GM23338 (cell line): ENCODE measurements at regions not wholly inside any gene's neighbourhood (a gene's known extent, or its start where the extent isn't known, plus 50 kb on each side); places are given as distances from the start of the nearest gene placed in this dataset.
A peak's percentile ranks its signal among the peaks of the same experiment; 100 is the strongest.

Experiments
- ATAC-seq: fragments of 200-7000 bp; cut with Tn5 transposase; 3 replicates; pipeline ENCODE4 v1.9.1; 2020
- DNase-seq: peaks from one replicate; pipeline ENCODE4 v3.0.0-alpha.2; 2015; ENCODE audit warnings: low spot score
- H2AFZ ChIP-seq: fragments of 200-600 bp; sonication (generic); 2 replicates; pipeline ENCODE4 v1.8.0; 2016; ENCODE audit warnings: antibody characterized with exemption, mild to moderate bottlenecking, moderate library complexity
- H3F3A ChIP-seq: fragments of 200-600 bp; sonication (generic); replicated peaks from 2 replicates; pipeline ENCODE4 v1.8.0; 2017; ENCODE audit warnings: antibody characterized with exemption, mixed run types, low read depth
- H3K27ac ChIP-seq: fragments of 200-600 bp; sonication (generic); 2 replicates; pipeline ENCODE4 v1.6.1; 2016; ENCODE audit warnings: low read depth
- H3K27me3 ChIP-seq: fragments of 200-600 bp; sonication (generic); 2 replicates; pipeline ENCODE4 v1.8.0; 2016; ENCODE audit warnings: mild to moderate bottlenecking, mixed run types, moderate library complexity; ENCODE audit not compliant: insufficient read depth
- H3K36me3 ChIP-seq: fragments of 200-600 bp; sonication (generic); 2 replicates; pipeline ENCODE4 v1.8.0; 2016; ENCODE audit warnings: mild to moderate bottlenecking; ENCODE audit not compliant: insufficient read depth
- H3K4me1 ChIP-seq: fragments of 200-600 bp; sonication (generic); 2 replicates; pipeline ENCODE4 v1.8.0; 2016; ENCODE audit warnings: mild to moderate bottlenecking, moderate library complexity; ENCODE audit not compliant: insufficient read depth
- H3K4me2 ChIP-seq: fragments of 200-600 bp; sonication (generic); 2 replicates; pipeline ENCODE4 v1.7.1; 2017; ENCODE audit warnings: mixed run types
- H3K4me3 ChIP-seq: fragments of 200-600 bp; sonication (generic); 2 replicates; pipeline ENCODE4 v1.6.1; 2016; ENCODE audit warnings: mixed run types
- H3K79me2 ChIP-seq: fragments of 200-600 bp; sonication (generic); replicated peaks from 2 replicates; pipeline ENCODE4 v1.8.0; 2017; ENCODE audit warnings: mild to moderate bottlenecking; ENCODE audit not compliant: insufficient read depth
- H3K9me2 ChIP-seq: fragments of 200-600 bp; sonication (generic); 2 replicates; pipeline ENCODE4 v1.8.0; 2017; ENCODE audit not compliant: insufficient read depth
- H4K20me1 ChIP-seq: fragments of 200-600 bp; sonication (generic); replicated peaks from 2 replicates; pipeline ENCODE4 v1.8.0; 2017; ENCODE audit warnings: mild to moderate bottlenecking; ENCODE audit not compliant: insufficient read depth
- H3K27ac Mint-ChIP-seq: 2 replicates; pipeline ENCODE4 v1.8.0; 2020; ENCODE audit warnings: inconsistent platforms, mild to moderate bottlenecking, moderate library complexity, mixed read lengths
- H3K27me3 Mint-ChIP-seq: 3 replicates; pipeline ENCODE4 v1.8.0; 2022; ENCODE audit warnings: low read depth, mild to moderate bottlenecking, moderate library complexity, mixed read lengths, inconsistent platforms; ENCODE audit not compliant: insufficient read depth, poor library complexity
- H3K36me3 Mint-ChIP-seq: 3 replicates; pipeline ENCODE4 v1.8.0; 2021; ENCODE audit warnings: low read depth, mild to moderate bottlenecking, inconsistent platforms, moderate library complexity, mixed read lengths
- H3K4me1 Mint-ChIP-seq: 3 replicates; pipeline ENCODE4 v1.8.0; 2020; ENCODE audit warnings: mild to moderate bottlenecking, inconsistent platforms, mixed read lengths
- H3K4me3 Mint-ChIP-seq: 3 replicates; pipeline ENCODE4 v1.8.0; 2021; ENCODE audit warnings: moderate library complexity, mild to moderate bottlenecking, inconsistent platforms, mixed read lengths
- H3K9me3 Mint-ChIP-seq: 3 replicates; pipeline ENCODE4 v1.8.0; 2020; ENCODE audit warnings: moderate library complexity, mild to moderate bottlenecking, inconsistent platforms, mixed read lengths
- CREB1 ChIP-seq: fragments of 250-450 bp; sonication (Bioruptor Pico); IDR thresholded peaks from 2 replicates; pipeline ENCODE4 v1.5.0; 2020; ENCODE audit warnings: low read depth, mild to moderate bottlenecking, moderate library complexity
- EZH2 ChIP-seq: fragments of 200-600 bp; sonication (generic); IDR thresholded peaks from one replicate; pipeline ENCODE4 v1.8.0; 2017; ENCODE audit warnings: antibody characterized with exemption, mild to moderate bottlenecking, low read depth; ENCODE audit not compliant: unreplicated experiment
- EZH2phosphoT487 ChIP-seq: fragments of 200-600 bp; sonication (generic); IDR thresholded peaks from one replicate; pipeline ENCODE4 v1.8.1; 2018; ENCODE audit warnings: antibody characterized with exemption; ENCODE audit not compliant: unreplicated experiment
- JUNB ChIP-seq: IDR thresholded peaks from one replicate; pipeline ENCODE4 v1.6.1; 2016; ENCODE audit warnings: antibody characterized with exemption; ENCODE audit not compliant: unreplicated experiment
- NANOG ChIP-seq: IDR thresholded peaks from 2 replicates; pipeline ENCODE4 v1.6.1; 2016; ENCODE audit warnings: antibody characterized with exemption, borderline replicate concordance
- POLR2AphosphoS5 ChIP-seq: IDR thresholded peaks from 2 replicates; pipeline ENCODE4 v1.6.1; 2016; ENCODE audit warnings: antibody characterized with exemption, low read depth
- STAT1 ChIP-seq: IDR thresholded peaks from one replicate; pipeline ENCODE4 v1.6.1; 2016; ENCODE audit warnings: antibody characterized with exemption; ENCODE audit not compliant: unreplicated experiment
- ZNF114 ChIP-seq: fragments of 250-450 bp; sonication (Bioruptor Pico); IDR thresholded peaks from 2 replicates; pipeline ENCODE4 v1.5.0; 2020; ENCODE audit warnings: mild to moderate bottlenecking, moderate library complexity
- ZNF331 ChIP-seq: fragments of 250-450 bp; sonication (Bioruptor Pico); IDR thresholded peaks from 2 replicates; pipeline ENCODE4 v1.5.0; 2020; ENCODE audit warnings: low read depth, mild to moderate bottlenecking, moderate library complexity
- TF ChIP-seq, protein P1 (sequence below), 2 experiments: fragments of 200-600 bp in 1 of 2; sonication (generic) in 1 of 2; conservative IDR thresholded peaks; 2 replicates each; pipeline versions ENCODE4 v1.5.1 to v1.6.1; 2016 to 2017; ENCODE audit warnings: antibody characterized with exemption in 2 of 2, low read depth in 2 of 2, mild to moderate bottlenecking in 2 of 2, moderate library complexity in 1 of 2
- TF ChIP-seq, protein P2 (sequence below): IDR thresholded peaks from 2 replicates; pipeline ENCODE4 v1.6.1; 2016; ENCODE audit warnings: antibody characterized with exemption
- TF ChIP-seq, protein P3 (sequence below): fragments of 250-450 bp; sonication (Bioruptor Pico); IDR thresholded peaks from 2 replicates; pipeline ENCODE4 v1.5.0; 2020; ENCODE audit warnings: mild to moderate bottlenecking, moderate library complexity
- TF ChIP-seq, protein P4 (sequence below): IDR thresholded peaks from one replicate; pipeline ENCODE4 v1.6.1; 2018; ENCODE audit warnings: antibody characterized with exemption; ENCODE audit not compliant: unreplicated experiment

DNA sequence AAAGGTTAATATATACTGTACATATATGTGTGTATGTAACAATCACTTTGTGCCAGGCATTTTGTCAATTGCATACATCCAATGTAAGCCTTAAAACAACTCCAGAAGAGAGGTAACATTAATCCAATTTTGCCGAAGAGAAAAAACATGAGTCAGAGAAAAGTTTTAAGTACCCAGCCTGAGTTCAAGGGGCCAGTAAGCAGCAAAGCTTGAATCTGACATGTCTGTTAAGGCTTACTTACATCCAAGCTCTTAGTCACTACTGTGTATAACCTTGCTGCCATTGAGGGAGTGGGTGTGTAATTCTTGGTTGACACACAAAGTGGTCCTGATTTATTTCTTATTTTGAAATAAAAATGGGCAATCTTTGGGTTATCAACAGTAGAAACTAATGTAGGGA lies 360.4 kb upstream of the LYPLAL1 start:
- Mint-ChIP-seq H3K9me3 (no peaks in the 10 kb centered on the region), H3K4me1 (peaks cover 5% of the 10 kb centered on the region; the same call in 2 of the 3 replicates), H3K27ac (no peak overlapping the region), H3K4me3 (no peak overlapping the region), H3K36me3 (no peaks in the 10 kb centered on the region), H3K27me3 (peaks cover 2% of the 10 kb centered on the region)
- Histone ChIP-seq H3K36me3 (no peaks in the 10 kb centered on the region), H3K27me3 (no peaks in the 10 kb centered on the region), H2AFZ (no peak overlapping the region), H3K27ac (no peak overlapping the region), H3K79me2 (no peaks in the 10 kb centered on the region), H3K9me2 (no peaks in the 10 kb centered on the region), H3F3A (no peaks in the 10 kb centered on the region), H4K20me1 (no peaks in the 10 kb centered on the region), H3K4me2 (no peak overlapping the region), H3K4me3 (no peak overlapping the region), H3K4me1 (no peaks in the 10 kb centered on the region)
- DNase-seq (peak; percentile 3), ATAC-seq (no peak)
- TF ChIP-seq ZNF114 (CRISPR knock-in tag) (no peak), POLR2AphosphoS5 (no peak), CREB1 (no peak), NANOG (no peak), EZH2 (no peak), ZNF331 (CRISPR knock-in tag) (no peak), EZH2phosphoT487 (no peak), STAT1 (no peak), JUNB (no peak)
- TF ChIP-seq, protein P1, sequence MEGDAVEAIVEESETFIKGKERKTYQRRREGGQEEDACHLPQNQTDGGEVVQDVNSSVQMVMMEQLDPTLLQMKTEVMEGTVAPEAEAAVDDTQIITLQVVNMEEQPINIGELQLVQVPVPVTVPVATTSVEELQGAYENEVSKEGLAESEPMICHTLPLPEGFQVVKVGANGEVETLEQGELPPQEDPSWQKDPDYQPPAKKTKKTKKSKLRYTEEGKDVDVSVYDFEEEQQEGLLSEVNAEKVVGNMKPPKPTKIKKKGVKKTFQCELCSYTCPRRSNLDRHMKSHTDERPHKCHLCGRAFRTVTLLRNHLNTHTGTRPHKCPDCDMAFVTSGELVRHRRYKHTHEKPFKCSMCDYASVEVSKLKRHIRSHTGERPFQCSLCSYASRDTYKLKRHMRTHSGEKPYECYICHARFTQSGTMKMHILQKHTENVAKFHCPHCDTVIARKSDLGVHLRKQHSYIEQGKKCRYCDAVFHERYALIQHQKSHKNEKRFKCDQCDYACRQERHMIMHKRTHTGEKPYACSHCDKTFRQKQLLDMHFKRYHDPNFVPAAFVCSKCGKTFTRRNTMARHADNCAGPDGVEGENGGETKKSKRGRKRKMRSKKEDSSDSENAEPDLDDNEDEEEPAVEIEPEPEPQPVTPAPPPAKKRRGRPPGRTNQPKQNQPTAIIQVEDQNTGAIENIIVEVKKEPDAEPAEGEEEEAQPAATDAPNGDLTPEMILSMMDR (conservative IDR thresholded peaks at IDR 0.05; ENCODE audit: low read depth in 2 of 2) = no peak
- TF ChIP-seq, protein P2, sequence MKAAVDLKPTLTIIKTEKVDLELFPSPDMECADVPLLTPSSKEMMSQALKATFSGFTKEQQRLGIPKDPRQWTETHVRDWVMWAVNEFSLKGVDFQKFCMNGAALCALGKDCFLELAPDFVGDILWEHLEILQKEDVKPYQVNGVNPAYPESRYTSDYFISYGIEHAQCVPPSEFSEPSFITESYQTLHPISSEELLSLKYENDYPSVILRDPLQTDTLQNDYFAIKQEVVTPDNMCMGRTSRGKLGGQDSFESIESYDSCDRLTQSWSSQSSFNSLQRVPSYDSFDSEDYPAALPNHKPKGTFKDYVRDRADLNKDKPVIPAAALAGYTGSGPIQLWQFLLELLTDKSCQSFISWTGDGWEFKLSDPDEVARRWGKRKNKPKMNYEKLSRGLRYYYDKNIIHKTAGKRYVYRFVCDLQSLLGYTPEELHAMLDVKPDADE = no peak
- TF ChIP-seq, protein P3, sequence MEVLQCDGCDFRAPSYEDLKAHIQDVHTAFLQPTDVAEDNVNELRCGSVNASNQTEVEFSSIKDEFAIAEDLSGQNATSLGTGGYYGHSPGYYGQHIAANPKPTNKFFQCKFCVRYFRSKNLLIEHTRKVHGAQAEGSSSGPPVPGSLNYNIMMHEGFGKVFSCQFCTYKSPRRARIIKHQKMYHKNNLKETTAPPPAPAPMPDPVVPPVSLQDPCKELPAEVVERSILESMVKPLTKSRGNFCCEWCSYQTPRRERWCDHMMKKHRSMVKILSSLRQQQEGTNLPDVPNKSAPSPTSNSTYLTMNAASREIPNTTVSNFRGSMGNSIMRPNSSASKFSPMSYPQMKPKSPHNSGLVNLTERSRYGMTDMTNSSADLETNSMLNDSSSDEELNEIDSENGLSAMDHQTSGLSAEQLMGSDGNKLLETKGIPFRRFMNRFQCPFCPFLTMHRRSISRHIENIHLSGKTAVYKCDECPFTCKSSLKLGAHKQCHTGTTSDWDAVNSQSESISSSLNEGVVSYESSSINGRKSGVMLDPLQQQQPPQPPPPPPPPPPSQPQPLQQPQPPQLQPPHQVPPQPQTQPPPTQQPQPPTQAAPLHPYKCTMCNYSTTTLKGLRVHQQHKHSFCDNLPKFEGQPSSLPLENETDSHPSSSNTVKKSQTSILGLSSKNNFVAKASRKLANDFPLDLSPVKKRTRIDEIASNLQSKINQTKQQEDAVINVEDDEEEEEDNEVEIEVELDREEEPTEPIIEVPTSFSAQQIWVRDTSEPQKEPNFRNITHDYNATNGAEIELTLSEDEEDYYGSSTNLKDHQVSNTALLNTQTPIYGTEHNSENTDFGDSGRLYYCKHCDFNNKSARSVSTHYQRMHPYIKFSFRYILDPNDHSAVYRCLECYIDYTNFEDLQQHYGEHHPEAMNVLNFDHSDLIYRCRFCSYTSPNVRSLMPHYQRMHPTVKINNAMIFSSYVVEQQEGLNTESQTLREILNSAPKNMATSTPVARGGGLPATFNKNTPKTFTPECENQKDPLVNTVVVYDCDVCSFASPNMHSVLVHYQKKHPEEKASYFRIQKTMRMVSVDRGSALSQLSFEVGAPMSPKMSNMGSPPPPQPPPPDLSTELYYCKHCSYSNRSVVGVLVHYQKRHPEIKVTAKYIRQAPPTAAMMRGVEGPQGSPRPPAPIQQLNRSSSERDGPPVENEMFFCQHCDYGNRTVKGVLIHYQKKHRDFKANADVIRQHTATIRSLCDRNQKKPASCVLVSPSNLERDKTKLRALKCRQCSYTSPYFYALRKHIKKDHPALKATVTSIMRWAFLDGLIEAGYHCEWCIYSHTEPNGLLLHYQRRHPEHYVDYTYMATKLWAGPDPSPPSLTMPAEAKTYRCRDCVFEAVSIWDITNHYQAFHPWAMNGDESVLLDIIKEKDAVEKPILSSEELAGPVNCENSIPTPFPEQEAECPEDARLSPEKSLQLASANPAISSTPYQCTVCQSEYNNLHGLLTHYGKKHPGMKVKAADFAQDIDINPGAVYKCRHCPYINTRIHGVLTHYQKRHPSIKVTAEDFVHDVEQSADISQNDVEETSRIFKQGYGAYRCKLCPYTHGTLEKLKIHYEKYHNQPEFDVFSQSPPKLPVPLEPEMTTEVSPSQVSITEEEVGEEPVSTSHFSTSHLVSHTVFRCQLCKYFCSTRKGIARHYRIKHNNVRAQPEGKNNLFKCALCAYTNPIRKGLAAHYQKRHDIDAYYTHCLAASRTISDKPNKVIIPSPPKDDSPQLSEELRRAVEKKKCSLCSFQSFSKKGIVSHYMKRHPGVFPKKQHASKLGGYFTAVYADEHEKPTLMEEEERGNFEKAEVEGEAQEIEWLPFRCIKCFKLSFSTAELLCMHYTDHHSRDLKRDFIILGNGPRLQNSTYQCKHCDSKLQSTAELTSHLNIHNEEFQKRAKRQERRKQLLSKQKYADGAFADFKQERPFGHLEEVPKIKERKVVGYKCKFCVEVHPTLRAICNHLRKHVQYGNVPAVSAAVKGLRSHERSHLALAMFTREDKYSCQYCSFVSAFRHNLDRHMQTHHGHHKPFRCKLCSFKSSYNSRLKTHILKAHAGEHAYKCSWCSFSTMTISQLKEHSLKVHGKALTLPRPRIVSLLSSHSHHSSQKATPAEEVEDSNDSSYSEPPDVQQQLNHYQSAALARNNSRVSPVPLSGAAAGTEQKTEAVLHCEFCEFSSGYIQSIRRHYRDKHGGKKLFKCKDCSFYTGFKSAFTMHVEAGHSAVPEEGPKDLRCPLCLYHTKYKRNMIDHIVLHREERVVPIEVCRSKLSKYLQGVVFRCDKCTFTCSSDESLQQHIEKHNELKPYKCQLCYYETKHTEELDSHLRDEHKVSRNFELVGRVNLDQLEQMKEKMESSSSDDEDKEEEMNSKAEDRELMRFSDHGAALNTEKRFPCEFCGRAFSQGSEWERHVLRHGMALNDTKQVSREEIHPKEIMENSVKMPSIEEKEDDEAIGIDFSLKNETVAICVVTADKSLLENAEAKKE (CRISPR knock-in tag) = no peak
- TF ChIP-seq, protein P4, sequence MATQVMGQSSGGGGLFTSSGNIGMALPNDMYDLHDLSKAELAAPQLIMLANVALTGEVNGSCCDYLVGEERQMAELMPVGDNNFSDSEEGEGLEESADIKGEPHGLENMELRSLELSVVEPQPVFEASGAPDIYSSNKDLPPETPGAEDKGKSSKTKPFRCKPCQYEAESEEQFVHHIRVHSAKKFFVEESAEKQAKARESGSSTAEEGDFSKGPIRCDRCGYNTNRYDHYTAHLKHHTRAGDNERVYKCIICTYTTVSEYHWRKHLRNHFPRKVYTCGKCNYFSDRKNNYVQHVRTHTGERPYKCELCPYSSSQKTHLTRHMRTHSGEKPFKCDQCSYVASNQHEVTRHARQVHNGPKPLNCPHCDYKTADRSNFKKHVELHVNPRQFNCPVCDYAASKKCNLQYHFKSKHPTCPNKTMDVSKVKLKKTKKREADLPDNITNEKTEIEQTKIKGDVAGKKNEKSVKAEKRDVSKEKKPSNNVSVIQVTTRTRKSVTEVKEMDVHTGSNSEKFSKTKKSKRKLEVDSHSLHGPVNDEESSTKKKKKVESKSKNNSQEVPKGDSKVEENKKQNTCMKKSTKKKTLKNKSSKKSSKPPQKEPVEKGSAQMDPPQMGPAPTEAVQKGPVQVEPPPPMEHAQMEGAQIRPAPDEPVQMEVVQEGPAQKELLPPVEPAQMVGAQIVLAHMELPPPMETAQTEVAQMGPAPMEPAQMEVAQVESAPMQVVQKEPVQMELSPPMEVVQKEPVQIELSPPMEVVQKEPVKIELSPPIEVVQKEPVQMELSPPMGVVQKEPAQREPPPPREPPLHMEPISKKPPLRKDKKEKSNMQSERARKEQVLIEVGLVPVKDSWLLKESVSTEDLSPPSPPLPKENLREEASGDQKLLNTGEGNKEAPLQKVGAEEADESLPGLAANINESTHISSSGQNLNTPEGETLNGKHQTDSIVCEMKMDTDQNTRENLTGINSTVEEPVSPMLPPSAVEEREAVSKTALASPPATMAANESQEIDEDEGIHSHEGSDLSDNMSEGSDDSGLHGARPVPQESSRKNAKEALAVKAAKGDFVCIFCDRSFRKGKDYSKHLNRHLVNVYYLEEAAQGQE = no peak
